GM12892 (cell line): ENCODE measurements at regions not wholly inside any gene's neighbourhood (a gene's known extent, or its start where the extent isn't known, plus 50 kb on each side); places are given as distances from the start of the nearest gene placed in this dataset.

Experiments
- POLR2A ChIP-seq: IDR thresholded peaks from 2 replicates; pipeline ENCODE4 v1.6.1; 2011; ENCODE audit warnings: low read depth, low read length, control low read depth
- POLR2AphosphoS5 ChIP-seq: IDR thresholded peaks from 2 replicates; pipeline ENCODE4 v1.6.1; 2011; ENCODE audit warnings: low read depth, low read length, control low read depth

DNA sequence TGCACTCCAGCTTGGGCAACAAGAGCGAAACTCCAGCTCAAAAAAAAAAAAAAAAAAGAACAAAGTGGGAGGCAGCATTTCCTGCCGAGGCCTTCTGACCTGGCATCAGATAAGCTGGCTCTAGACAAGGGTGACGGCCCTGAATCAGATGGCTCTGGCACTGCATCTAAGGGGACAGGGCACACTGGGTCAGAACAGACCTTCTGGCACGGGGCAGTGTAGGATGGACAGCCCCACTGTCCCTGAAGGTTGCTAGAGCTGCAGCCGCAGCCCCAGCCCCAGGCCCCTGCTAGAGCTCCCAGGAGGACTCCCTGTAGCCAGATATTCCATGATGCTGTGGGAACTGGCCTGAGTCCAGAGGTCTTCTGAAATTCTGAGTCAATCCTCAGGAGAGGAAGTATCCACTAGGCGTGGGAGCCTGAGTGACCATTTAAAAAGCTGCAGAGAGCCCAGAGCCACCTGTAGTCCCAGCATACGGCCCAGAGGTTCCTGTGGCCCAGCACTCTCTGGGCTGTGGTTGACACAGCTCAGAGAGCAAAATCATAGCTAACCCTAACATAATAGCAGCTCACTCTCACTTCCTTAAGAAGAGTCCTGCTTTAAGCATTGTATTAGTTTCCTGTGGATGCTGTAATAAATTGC, 69.2 kb upstream of the MFGE8 start:
- TF ChIP-seq POLR2A = no peak
- no peak for TF ChIP-seq POLR2AphosphoS5
